ENCODE measurements at regions not wholly inside any gene's neighbourhood (a gene's known extent, or its start where the extent isn't known, plus 50 kb on each side); places are given as distances from the start of the nearest gene placed in this dataset.
"Not testable (repeated sequence)": the region's sequence is repeated elsewhere in the genome, so short reads cannot be mapped to it uniquely, and the experiment has no call there.

- DNase-seq (ENCODE audit: low spot score) = no peak
These were observed 1118.5 kb downstream of the SLC16A7 start for GRCh38 chr12:60714141-60714900.

- no peak for DNase-seq (ENCODE audit: low spot score)
These were observed 1128.6 kb downstream of the SLC16A7 start for GRCh38 chr12:60724475-60724874.

- no peak for DNase-seq (ENCODE audit: low spot score)
These were observed 1129.2 kb downstream of the SLC16A7 start for GRCh38 chr12:60724984-60725383.

GRCh38 chr12:60752589-60752988, 1156.8 kb downstream of the SLC16A7 start:
- DNase-seq (ENCODE audit: low spot score) = no peak

GRCh38 chr12:60758224-60758623, 1162.4 kb downstream of the SLC16A7 start:
- no peak for DNase-seq (ENCODE audit: low spot score)

GRCh38 chr12:60760965-60761364, 1165.1 kb downstream of the SLC16A7 start:
- DNase-seq (ENCODE audit: low spot score) = no peak

GRCh38 chr12:60801166-60801565, 1205.3 kb downstream of the SLC16A7 start:
- not testable (repeated sequence) for DNase-seq (ENCODE audit: low spot score)

- no peak for DNase-seq (ENCODE audit: low spot score)
These were observed 1207.3 kb downstream of the SLC16A7 start for GRCh38 chr12:60803147-60803546.

GRCh38 chr12:60805364-60805763, 1209.5 kb downstream of the SLC16A7 start:
- DNase-seq (ENCODE audit: low spot score) = no peak

GRCh38 chr12:60819794-60820193, 1224.0 kb downstream of the SLC16A7 start:
- DNase-seq (ENCODE audit: low spot score) = no peak

GRCh38 chr12:60822580-60822979, 1226.8 kb downstream of the SLC16A7 start:
- no peak for DNase-seq (ENCODE audit: low spot score)

- DNase-seq (ENCODE audit: low spot score) = no peak
These were observed 1234.6 kb downstream of the SLC16A7 start for GRCh38 chr12:60830381-60830780.

GRCh38 chr12:60832290-60832689, 1236.5 kb downstream of the SLC16A7 start:
- DNase-seq (ENCODE audit: low spot score) = no peak

GRCh38 chr12:60834372-60834771, 1238.5 kb downstream of the SLC16A7 start:
- no peak for DNase-seq (ENCODE audit: low spot score)

- DNase-seq (ENCODE audit: low spot score) = peak; percentile 46
These were observed 1239.0 kb downstream of the SLC16A7 start for GRCh38 chr12:60834806-60835205.

- no peak for DNase-seq (ENCODE audit: low spot score)
These were observed 1240.8 kb downstream of the SLC16A7 start for GRCh38 chr12:60836651-60837050.

GRCh38 chr12:60842181-60842580, 1246.4 kb downstream of the SLC16A7 start:
- no peak for DNase-seq (ENCODE audit: low spot score)

GRCh38 chr12:60844101-60844500, 1248.3 kb downstream of the SLC16A7 start:
- DNase-seq (ENCODE audit: low spot score) = no peak

GRCh38 chr12:60844875-60845274, 1249.0 kb downstream of the SLC16A7 start:
- no peak for DNase-seq (ENCODE audit: low spot score)

- DNase-seq (ENCODE audit: low spot score) = no peak
These were observed 1249.9 kb downstream of the SLC16A7 start for GRCh38 chr12:60845696-60846095.

GRCh38 chr12:60847281-60847680, 1251.5 kb downstream of the SLC16A7 start:
- DNase-seq (ENCODE audit: low spot score) = no peak

- DNase-seq (ENCODE audit: low spot score) = no peak
These were observed 1253.9 kb downstream of the SLC16A7 start for GRCh38 chr12:60849723-60850122.

GRCh38 chr12:60853407-60853806, 1257.6 kb downstream of the SLC16A7 start:
- DNase-seq (ENCODE audit: low spot score) = no peak

GRCh38 chr12:60863421-60863820, 1267.6 kb downstream of the SLC16A7 start:
- DNase-seq (ENCODE audit: low spot score) = no peak
